ENCODE measurements at regions not wholly inside any gene's neighbourhood (a gene's known extent, or its start where the extent isn't known, plus 50 kb on each side); places are given as distances from the start of the nearest gene placed in this dataset.

DNA sequence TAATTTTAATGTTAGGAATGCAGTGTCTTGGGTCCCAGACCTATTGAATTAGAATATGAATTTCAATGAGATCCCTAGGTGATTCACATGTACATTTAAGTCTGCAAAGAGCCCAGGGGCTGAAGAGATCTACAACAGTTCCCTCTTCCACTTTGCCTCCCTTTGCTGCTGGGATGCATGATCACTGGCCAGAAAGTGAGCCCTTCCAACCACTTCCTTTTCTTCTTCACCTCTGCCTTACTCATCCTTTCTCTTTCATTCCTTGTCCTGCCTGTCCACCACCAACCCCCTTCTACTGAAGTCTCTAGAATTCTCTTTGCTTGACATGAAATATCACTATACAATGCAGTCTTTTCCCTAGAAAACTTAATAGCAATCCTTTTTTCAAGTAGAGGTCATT is 222.4 kb upstream of the LRIG1 start:
- Histone ChIP-seq H3K9me3 (ENCODE audit: severe bottlenecking) (no peaks in the 10 kb centered on the region), H3K4me3 (ENCODE audit: severe bottlenecking) (no peak overlapping the region), H3K4me1 (ENCODE audit: insufficient read depth, poor library complexity, severe bottlenecking) (no peaks in the 10 kb centered on the region), H3K36me3 (ENCODE audit: low read depth) (no peaks in the 10 kb centered on the region), H3K27ac (ENCODE audit: poor library complexity, severe bottlenecking) (no peak overlapping the region), H3K27me3 (ENCODE audit: insufficient read depth, poor library complexity, severe bottlenecking) (no peaks in the 10 kb centered on the region)
- TF ChIP-seq, protein P1, sequence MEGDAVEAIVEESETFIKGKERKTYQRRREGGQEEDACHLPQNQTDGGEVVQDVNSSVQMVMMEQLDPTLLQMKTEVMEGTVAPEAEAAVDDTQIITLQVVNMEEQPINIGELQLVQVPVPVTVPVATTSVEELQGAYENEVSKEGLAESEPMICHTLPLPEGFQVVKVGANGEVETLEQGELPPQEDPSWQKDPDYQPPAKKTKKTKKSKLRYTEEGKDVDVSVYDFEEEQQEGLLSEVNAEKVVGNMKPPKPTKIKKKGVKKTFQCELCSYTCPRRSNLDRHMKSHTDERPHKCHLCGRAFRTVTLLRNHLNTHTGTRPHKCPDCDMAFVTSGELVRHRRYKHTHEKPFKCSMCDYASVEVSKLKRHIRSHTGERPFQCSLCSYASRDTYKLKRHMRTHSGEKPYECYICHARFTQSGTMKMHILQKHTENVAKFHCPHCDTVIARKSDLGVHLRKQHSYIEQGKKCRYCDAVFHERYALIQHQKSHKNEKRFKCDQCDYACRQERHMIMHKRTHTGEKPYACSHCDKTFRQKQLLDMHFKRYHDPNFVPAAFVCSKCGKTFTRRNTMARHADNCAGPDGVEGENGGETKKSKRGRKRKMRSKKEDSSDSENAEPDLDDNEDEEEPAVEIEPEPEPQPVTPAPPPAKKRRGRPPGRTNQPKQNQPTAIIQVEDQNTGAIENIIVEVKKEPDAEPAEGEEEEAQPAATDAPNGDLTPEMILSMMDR (IDR thresholded peaks at IDR 0.05; ENCODE audit: poor library complexity, severe bottlenecking): no peak
- DNase-seq (ENCODE audit: low spot score) (no peak), ATAC-seq (ENCODE audit: low read depth) (no peak)

DNA sequence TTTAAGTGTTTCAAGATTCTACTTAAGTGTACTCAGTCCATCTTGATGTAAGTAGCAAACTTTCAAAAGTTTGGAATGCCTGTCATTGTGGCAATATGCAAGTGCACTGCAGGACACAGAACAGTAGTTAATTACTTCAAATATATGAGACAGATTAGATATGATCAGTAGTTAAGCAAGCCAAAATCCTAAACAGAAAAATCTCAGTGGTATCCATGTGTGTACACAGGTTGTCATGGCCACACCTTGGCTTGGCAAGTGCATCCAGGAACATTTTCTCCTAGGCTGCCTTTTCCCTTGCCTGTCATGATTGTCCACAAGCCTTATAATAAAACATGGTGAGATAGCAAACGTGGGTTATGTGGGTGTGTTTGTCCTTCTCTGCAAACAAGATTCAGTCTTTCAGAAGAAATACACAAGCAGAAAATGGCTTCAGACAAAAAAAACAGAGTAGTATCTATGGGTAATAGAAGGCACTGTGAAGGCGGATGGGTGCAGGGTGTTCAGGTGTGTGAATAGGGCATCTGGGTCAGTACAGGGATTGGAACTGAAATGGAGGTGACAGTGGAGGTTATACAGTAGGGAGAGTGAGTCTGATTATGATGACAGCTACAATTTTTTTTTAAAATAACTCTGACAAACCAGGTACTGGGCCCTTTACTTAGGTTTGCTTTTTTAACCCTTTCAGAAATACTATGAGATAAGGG is 229.0 kb upstream of the LRIG1 start:
- no peaks in the 10 kb centered on the region for H3K27me3 ChIP-seq (ENCODE audit: insufficient read depth, poor library complexity, severe bottlenecking)
- H3K27ac ChIP-seq (ENCODE audit: poor library complexity, severe bottlenecking): no peak overlapping the region
- H3K36me3 ChIP-seq (ENCODE audit: low read depth): no peaks in the 10 kb centered on the region
- no peak overlapping the region for H3K4me3 ChIP-seq (ENCODE audit: severe bottlenecking)
- DNase-seq (ENCODE audit: low spot score) (no peak), ATAC-seq (ENCODE audit: low read depth) (no peak)
- H3K9me3 ChIP-seq (ENCODE audit: severe bottlenecking): no peaks in the 10 kb centered on the region
- TF ChIP-seq, protein P1 (IDR thresholded peaks at IDR 0.05; ENCODE audit: poor library complexity, severe bottlenecking): no peak
- no peaks in the 10 kb centered on the region for H3K4me1 ChIP-seq (ENCODE audit: insufficient read depth, poor library complexity, severe bottlenecking)

DNA sequence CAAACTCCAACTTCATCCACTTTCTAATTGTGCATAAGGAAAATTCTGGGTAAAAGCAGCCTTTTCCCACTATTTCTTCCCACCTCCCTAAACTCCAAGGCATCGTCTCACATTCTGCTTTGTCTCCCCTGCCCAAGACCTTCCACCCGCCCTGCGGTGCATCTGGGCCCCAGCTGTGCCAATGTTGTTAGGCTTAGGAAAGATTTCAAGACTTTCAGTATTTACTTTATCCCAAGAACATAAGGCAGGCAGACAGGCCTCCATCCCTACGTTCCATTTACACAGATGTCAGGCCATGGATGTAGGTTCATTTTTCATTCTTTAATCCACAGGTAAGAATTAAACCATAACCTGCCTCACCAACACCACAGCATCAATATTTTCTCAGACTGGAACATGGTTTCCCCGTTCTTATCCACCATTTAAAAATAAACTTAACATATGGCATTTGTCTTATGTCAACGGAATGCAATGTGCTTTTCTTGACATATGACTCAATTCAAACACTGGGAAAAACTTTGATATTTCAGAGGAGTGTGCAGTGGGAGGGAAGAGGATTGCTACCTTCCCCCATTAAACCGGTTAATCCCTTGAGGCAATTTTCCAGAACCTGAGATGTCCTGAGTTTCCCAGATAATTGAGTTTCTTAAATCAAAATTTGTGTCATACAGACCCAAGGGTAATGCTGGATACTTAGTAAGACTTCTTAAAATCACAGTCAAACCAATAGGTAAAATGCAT is 238.0 kb upstream of the LRIG1 start:
- no peaks in the 10 kb centered on the region for H3K27me3 ChIP-seq (ENCODE audit: insufficient read depth, poor library complexity, severe bottlenecking)
- ATAC-seq (ENCODE audit: low read depth) (peak; percentile 83), DNase-seq (ENCODE audit: low spot score) (no peak)
- no peak overlapping the region for H3K4me3 ChIP-seq (ENCODE audit: severe bottlenecking)
- H3K4me1 ChIP-seq (ENCODE audit: insufficient read depth, poor library complexity, severe bottlenecking): peaks cover 19% of the 10 kb centered on the region
- no peaks in the 10 kb centered on the region for H3K9me3 ChIP-seq (ENCODE audit: severe bottlenecking)
- TF ChIP-seq, protein P1 (IDR thresholded peaks at IDR 0.05; ENCODE audit: poor library complexity, severe bottlenecking): no peak
- H3K27ac ChIP-seq (ENCODE audit: poor library complexity, severe bottlenecking): no peak overlapping the region
- no peaks in the 10 kb centered on the region for H3K36me3 ChIP-seq (ENCODE audit: low read depth)

DNA sequence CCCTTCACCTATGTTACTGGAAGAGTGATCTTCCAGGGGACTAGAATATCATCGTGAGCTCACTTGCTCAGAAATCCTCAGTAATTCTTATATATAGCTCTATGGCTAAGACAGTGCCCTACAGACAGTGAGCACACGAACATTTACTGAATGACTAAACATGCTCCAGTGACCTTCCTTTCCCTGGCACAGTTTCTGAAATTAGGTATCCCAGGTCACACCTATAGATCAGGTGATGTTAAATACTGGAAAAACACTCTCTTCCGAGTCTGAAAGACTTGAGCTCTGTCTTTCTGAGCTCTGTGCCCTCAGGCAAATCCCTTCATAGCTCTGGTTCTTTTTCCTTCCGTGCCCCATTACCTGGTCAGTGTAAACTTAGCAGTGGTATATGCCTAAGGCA is 239.4 kb upstream of the LRIG1 start:
- peak overlapping the region; percentile 27 for H3K27ac ChIP-seq (ENCODE audit: poor library complexity, severe bottlenecking)
- TF ChIP-seq, protein P1 (IDR thresholded peaks at IDR 0.05; ENCODE audit: poor library complexity, severe bottlenecking): no peak
- no peak overlapping the region for H3K4me3 ChIP-seq (ENCODE audit: severe bottlenecking)
- peak; percentile 59 for ATAC-seq (ENCODE audit: low read depth)
- H3K27me3 ChIP-seq (ENCODE audit: insufficient read depth, poor library complexity, severe bottlenecking): no peaks in the 10 kb centered on the region
- no peaks in the 10 kb centered on the region for H3K9me3 ChIP-seq (ENCODE audit: severe bottlenecking)
- no peak for DNase-seq (ENCODE audit: low spot score)
- H3K36me3 ChIP-seq (ENCODE audit: low read depth): no peaks in the 10 kb centered on the region
- H3K4me1 ChIP-seq (ENCODE audit: insufficient read depth, poor library complexity, severe bottlenecking): peaks cover 19% of the 10 kb centered on the region

DNA sequence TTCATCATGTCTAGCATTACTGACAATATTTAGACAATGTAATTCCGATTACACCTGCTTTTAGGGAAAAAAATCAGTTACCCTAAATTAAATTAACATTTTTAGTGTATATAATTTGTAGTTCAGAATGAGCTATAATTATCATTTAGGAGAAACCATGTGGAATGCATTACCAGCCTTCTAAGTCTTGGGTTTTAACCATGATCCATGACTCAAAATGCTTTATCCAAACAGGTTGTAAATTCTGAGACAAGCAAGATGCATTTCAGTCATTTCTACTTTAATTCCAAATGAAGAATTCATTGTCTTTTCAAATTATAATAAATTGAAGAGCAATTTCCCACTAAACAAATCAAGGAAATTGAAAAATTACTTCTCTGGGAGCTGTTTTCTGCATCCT is 243.7 kb upstream of the LRIG1 start:
- H3K36me3 ChIP-seq (ENCODE audit: low read depth): no peaks in the 10 kb centered on the region
- DNase-seq (ENCODE audit: low spot score) (no peak), ATAC-seq (ENCODE audit: low read depth) (no peak)
- H3K9me3 ChIP-seq (ENCODE audit: severe bottlenecking): no peaks in the 10 kb centered on the region
- H3K4me1 ChIP-seq (ENCODE audit: insufficient read depth, poor library complexity, severe bottlenecking): peaks cover 7% of the 10 kb centered on the region
- H3K4me3 ChIP-seq (ENCODE audit: severe bottlenecking): no peak overlapping the region
- TF ChIP-seq, protein P1 (IDR thresholded peaks at IDR 0.05; ENCODE audit: poor library complexity, severe bottlenecking): no peak
- H3K27ac ChIP-seq (ENCODE audit: poor library complexity, severe bottlenecking): no peak overlapping the region
- H3K27me3 ChIP-seq (ENCODE audit: insufficient read depth, poor library complexity, severe bottlenecking): no peaks in the 10 kb centered on the region
